A673 (cell line): ENCODE measurements at regions not wholly inside any gene's neighbourhood (a gene's known extent, or its start where the extent isn't known, plus 50 kb on each side); places are given as distances from the start of the nearest gene placed in this dataset.
"Not testable (repeated sequence)": the region's sequence is repeated elsewhere in the genome, so short reads cannot be mapped to it uniquely, and the experiment has no call there.

Experiments used
- EZH2 ChIP-seq: fragments of 200-600 bp; sonication (generic); IDR thresholded peaks from 2 replicates; pipeline ENCODE4 v1.6.1; 2017; ENCODE audit warnings: borderline replicate concordance, low read depth, mild to moderate bottlenecking, mixed read lengths, antibody characterized with exemption, low read length; ENCODE audit not compliant: poor library complexity, severe bottlenecking
- TF ChIP-seq, protein P1 (sequence below): fragments of 300-800, 200-600 bp; sonication (generic); conservative IDR thresholded peaks from 2 replicates; pipeline ENCODE4 v1.5.1; 2017; ENCODE audit warnings: low read depth, mild to moderate bottlenecking, antibody characterized with exemption, low read length, moderate library complexity, mixed read lengths

GRCh38 chrX:121196872-121197444, 149.5 kb downstream of the GLUD2 start:
- TF ChIP-seq, protein P1, sequence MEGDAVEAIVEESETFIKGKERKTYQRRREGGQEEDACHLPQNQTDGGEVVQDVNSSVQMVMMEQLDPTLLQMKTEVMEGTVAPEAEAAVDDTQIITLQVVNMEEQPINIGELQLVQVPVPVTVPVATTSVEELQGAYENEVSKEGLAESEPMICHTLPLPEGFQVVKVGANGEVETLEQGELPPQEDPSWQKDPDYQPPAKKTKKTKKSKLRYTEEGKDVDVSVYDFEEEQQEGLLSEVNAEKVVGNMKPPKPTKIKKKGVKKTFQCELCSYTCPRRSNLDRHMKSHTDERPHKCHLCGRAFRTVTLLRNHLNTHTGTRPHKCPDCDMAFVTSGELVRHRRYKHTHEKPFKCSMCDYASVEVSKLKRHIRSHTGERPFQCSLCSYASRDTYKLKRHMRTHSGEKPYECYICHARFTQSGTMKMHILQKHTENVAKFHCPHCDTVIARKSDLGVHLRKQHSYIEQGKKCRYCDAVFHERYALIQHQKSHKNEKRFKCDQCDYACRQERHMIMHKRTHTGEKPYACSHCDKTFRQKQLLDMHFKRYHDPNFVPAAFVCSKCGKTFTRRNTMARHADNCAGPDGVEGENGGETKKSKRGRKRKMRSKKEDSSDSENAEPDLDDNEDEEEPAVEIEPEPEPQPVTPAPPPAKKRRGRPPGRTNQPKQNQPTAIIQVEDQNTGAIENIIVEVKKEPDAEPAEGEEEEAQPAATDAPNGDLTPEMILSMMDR, result not testable (repeated sequence)
- TF ChIP-seq EZH2, result not testable (repeated sequence)
